HG02870 (cell line): ENCODE measurements at regions not wholly inside any gene's neighbourhood (a gene's known extent, or its start where the extent isn't known, plus 50 kb on each side); places are given as distances from the start of the nearest gene placed in this dataset.

Experiments
- ATAC-seq: cut with Tn5 transposase; IDR thresholded peaks from one replicate; pipeline ENCODE4 v1.9.1; 2021; ENCODE audit warnings: mild to moderate bottlenecking, moderate library complexity; ENCODE audit not compliant: unreplicated experiment

DNA sequence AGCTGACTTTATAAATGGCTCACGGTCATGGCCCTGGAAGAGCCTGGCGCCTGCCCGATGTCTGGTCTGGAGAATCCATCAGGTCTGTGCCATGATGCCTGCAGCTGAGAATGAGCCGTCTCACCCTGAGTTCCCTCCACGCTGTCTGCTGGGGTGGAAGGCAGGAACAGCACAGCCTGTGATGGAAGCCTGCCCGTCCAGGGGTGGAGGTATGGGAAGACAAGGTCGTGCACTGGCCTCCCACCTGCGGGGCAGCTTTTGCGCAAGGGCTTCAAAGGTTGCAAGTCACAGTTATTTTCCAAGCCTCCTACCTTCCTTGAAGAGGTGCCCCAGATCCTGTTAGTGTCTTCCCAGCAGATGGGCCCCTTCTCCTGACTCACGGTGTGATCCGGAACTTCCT lies 275.5 kb downstream of the FAM43A start:
- ATAC-seq: no peak

GRCh38 chr3:194961571-194961970 lies 275.9 kb downstream of the FAM43A start:
- no peak for ATAC-seq

GRCh38 chr3:194962056-194962455 lies 276.4 kb downstream of the FAM43A start:
- no peak for ATAC-seq

DNA sequence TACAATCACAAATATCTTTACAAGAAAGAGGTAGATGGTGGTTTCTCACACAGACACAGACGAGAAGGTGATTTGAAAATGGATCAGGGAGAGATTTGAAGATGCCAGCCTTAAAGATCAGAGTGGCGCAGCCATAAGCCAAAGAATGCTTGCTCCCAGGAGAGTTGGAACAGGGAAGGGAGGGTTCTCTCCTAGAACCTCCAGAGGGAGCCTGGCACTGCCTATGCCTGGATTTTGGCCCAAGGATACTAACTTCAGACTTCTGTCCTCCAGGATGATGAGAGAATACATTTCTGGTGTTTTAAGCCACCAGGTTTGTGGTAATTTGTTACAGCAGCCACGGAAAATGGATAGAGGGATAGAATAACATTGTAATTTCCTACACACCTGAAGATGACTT lies 279.1 kb downstream of the FAM43A start:
- no peak for ATAC-seq

GRCh38 chr3:194967151-194968117 lies 281.8 kb downstream of the FAM43A start:
- no peak for ATAC-seq

- ATAC-seq: no peak
These were observed 284.4 kb downstream of the FAM43A start for GRCh38 chr3:194970066-194970465.

- ATAC-seq: no peak
These were observed 285.3 kb downstream of the FAM43A start for GRCh38 chr3:194971009-194971408.

DNA sequence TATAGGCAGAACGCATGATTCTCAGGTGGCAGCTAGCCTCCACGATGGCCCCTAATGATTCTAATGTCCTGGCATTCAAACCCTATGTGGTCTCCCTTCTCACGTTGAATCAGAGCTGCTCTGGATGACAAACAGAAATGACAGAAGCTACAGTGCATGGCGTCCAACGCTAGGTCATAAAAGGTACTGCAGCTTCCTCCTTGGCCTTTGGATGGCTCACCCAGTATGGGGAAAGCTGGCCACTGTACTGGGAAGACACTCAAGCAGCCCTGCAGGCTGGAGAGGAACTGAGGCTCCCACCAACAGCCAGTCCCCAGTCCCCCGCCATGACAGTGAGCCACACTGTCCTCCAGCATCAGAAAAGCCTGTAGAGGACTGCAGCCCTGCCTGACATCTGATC lies 286.3 kb downstream of the FAM43A start:
- no peak for ATAC-seq

DNA sequence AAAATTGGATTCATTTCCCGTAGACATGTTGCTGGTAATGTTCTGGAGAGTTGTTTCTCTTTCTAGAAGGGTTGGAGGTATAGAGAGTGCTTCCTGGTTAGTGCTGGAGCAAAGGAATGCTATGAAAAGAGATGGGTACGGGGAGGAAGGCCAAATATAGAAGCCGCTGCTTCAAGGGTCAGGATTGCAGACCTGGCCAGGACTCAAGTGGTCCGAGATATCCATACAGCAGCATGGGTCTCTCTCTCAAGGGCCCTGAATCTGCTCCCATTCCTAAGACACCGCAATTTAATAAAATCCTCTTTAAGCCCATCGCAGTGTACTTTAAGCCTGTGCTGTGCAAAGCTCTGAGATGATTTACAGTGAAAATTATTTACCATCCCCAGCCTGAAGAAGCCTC lies 287.0 kb downstream of the FAM43A start:
- ATAC-seq: no peak

- ATAC-seq: no peak
These were observed 287.8 kb downstream of the FAM43A start for GRCh38 chr3:194973366-194974000.

- ATAC-seq: no peak
These were observed 288.9 kb downstream of the FAM43A start for GRCh38 chr3:194974468-194975135.

- no peak for ATAC-seq
These were observed 290.4 kb downstream of the FAM43A start for GRCh38 chr3:194976049-194976451.

DNA sequence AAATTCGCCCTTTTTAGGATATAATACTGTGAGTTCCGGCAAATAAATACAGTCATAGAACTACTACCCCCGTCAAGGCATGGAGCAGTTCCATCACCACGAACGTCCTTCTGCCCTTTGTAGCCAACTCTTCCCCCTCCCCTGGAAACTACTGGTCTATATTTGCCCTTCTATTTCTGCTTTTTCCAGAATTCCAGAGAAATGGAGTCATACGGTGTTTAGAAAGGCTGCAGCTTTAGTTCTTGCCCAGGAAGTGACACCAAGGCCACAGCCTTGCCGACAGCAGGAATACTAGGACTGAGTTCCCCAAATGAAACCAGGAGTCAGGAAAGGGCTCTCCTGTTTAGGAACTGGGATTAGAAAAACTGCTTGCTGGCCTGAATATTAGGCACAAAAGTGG lies 291.2 kb downstream of the FAM43A start:
- ATAC-seq: no peak

GRCh38 chr3:194977356-194977755 lies 291.7 kb downstream of the FAM43A start:
- ATAC-seq: no peak

- no peak for ATAC-seq
These were observed 291.8 kb downstream of the XXYLT1 start for GRCh38 chr3:194979173-194979572.

DNA sequence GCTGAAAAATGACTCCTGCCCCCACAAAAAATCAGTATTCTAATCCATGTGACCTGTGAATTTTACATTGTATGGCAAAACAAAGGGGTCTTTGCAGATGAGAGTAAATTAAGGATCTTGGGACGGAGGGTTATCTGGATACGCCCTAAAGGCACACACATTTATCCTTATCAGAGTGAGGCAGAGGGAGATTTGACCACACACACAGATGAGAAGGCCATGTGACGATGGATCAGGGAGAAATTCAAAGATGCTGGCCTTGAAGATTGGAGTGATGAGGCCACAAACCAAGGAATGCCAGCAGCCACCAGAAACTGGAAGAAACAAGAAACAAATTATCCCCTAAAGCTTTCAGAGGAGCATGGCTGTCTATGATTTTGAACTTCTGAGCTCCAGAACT lies 288.5 kb downstream of the XXYLT1 start:
- no peak for ATAC-seq

GRCh38 chr3:194983121-194983520 lies 287.8 kb downstream of the XXYLT1 start:
- no peak for ATAC-seq

DNA sequence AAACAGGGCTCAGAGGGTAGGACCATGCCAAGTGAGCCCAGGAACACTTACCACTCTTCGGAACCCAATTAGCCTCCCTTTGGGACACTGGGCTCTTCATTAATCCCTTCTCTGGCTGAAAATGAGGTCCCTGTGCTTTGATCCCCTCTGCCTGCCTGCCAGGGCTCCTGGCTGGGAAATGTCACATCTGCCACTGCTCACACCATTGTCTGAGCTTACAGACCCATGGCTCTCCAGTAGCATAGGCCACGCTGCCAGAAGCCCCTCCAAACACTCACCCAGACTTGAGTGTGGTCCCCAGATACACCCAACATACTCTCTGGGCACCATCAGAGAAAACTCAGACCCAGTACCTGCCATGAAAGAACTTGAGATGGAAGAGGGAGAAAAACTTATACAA lies 287.3 kb downstream of the XXYLT1 start:
- ATAC-seq: no peak

- no peak for ATAC-seq
These were observed 286.9 kb downstream of the XXYLT1 start for GRCh38 chr3:194984066-194984465.

- no peak for ATAC-seq
These were observed 286.3 kb downstream of the XXYLT1 start for GRCh38 chr3:194984622-194985021.

DNA sequence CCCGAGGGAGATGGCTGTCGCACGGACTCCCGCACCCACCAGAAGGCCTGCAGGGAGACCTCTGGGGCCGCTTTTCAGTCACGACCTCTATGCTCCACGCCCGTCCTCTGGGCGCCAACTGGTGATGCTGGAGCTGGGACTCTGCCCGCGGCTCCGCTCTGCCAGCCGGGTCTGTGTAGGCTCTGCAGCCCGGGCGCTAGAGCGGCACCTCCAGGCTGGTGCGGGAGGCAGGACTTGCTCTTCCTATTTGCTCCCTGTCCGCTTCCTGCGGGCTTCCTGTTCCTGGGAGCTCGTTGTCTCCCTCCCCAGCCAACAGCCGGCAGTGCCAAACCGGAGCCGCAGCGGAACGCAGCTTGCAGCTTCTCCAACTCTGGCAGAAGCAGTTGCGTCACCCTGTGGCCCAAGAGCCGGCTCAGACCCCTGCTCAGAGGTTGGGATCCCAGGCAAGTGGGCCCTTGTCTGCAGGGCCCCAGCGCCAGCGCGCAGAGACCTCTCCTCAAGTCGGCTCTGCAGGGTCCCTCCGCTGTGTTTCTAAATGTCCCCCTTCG lies 285.9 kb downstream of the XXYLT1 start:
- ATAC-seq: no peak
